ENCODE measurements at regions not wholly inside any gene's neighbourhood (a gene's known extent, or its start where the extent isn't known, plus 50 kb on each side); places are given as distances from the start of the nearest gene placed in this dataset.
A peak's percentile ranks its signal among the peaks of the same experiment; 100 is the strongest.

DNA sequence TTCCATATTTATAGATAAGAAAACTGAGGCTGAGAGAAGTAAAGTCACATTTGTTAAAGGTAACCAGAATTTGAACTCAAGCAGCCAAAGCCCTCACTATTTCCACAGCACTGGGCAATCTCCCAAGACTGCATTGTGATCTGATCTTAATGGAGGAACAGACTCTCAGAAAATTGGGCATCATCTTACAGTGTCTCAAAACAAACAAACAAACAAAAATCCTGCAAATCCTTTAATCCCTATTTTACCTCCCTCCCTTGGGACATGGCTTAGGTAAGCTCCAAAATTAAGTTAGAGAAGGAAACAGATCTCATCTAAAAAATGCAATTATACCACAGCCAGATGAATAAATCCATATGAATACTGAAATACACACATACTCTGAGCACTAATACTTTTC lies 57.5 kb downstream of the FHIP2A start:
- no peak overlapping the region for H2AFZ ChIP-seq (ENCODE audit: low read depth, low read length)
- H3K4me1 ChIP-seq (ENCODE audit: insufficient read depth, low read length), result peaks cover 17% of the 10 kb centered on the region
- no peak overlapping the region for H3K27ac ChIP-seq (ENCODE audit: low read depth, low read length)
- H3K9me3 ChIP-seq (ENCODE audit: insufficient read depth, low read depth, low read length), result no peaks in the 10 kb centered on the region
- no peak for FAIRE-seq
- H3K36me3 ChIP-seq (ENCODE audit: insufficient read depth, low read length), result no peaks in the 10 kb centered on the region
- no peak overlapping the region for H3K4me3 Mint-ChIP-seq (ENCODE audit: unreplicated experiment)
- peaks cover 15% of the 10 kb centered on the region for H3K4me1 Mint-ChIP-seq (ENCODE audit: low read depth, unreplicated experiment)
- H3K27me3 Mint-ChIP-seq (ENCODE audit: low read depth, unreplicated experiment), result no peaks in the 10 kb centered on the region
- H3K4me3 ChIP-seq (ENCODE audit: insufficient read depth, low read depth, low read length), result no peak overlapping the region
- no peak overlapping the region for H3K27ac Mint-ChIP-seq (ENCODE audit: unreplicated experiment)
- H4K20me1 ChIP-seq (ENCODE audit: insufficient read depth, low read length), result no peaks in the 10 kb centered on the region
- TF ChIP-seq, protein P1, sequence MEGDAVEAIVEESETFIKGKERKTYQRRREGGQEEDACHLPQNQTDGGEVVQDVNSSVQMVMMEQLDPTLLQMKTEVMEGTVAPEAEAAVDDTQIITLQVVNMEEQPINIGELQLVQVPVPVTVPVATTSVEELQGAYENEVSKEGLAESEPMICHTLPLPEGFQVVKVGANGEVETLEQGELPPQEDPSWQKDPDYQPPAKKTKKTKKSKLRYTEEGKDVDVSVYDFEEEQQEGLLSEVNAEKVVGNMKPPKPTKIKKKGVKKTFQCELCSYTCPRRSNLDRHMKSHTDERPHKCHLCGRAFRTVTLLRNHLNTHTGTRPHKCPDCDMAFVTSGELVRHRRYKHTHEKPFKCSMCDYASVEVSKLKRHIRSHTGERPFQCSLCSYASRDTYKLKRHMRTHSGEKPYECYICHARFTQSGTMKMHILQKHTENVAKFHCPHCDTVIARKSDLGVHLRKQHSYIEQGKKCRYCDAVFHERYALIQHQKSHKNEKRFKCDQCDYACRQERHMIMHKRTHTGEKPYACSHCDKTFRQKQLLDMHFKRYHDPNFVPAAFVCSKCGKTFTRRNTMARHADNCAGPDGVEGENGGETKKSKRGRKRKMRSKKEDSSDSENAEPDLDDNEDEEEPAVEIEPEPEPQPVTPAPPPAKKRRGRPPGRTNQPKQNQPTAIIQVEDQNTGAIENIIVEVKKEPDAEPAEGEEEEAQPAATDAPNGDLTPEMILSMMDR (IDR thresholded peaks at IDR 0.05; ENCODE audit: insufficient read depth, low read depth, low read length), result no peak
- TF ChIP-seq EZH2 (IDR thresholded peaks at IDR 0.05; ENCODE audit: insufficient read depth, low read length), result no peak
- H3K4me2 ChIP-seq (ENCODE audit: low read length), result peak overlapping the region; percentile 62
- H3K9ac ChIP-seq (ENCODE audit: low read length), result no peak overlapping the region
- H3K36me3 Mint-ChIP-seq (ENCODE audit: low read depth, unreplicated experiment), result no peaks in the 10 kb centered on the region
- no peaks in the 10 kb centered on the region for H3K79me2 ChIP-seq (ENCODE audit: insufficient read depth, low read length)
- no peaks in the 10 kb centered on the region for H3K27me3 ChIP-seq (ENCODE audit: insufficient read depth, low read length)
- H3K9me3 Mint-ChIP-seq (ENCODE audit: unreplicated experiment), result no peaks in the 10 kb centered on the region
- DNase-seq (ENCODE audit: low read depth), result no peak

DNA sequence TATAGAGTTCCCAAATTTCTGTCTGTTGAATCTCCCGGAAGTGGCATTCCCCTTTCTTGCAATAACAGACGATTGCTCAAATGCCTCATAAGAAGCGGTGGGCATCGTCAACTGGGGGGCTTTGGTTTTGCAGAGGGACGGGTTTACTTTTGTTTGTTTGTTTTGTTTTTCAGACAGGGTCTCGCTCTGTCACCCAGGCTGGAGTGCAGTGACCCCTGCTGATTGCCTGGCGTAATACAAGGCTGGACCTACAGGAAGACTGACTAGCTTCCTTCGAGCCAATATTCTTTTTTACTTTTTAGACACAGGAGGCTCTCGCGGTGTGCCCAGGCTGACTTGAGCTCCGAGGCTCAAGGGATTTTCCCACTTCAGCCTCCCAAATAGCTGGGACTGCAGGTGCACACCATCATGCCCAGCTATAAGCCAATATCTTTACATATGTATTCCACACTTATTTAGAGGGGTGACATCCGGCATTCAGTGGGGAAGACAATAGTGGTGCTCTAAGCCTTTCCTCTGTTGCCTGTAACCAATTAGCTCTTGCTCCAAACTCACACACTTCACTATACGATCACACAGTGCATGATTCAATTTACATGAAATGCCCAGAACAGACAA lies 58.1 kb downstream of the FHIP2A start:
- H3K4me1 Mint-ChIP-seq (ENCODE audit: low read depth, unreplicated experiment), result peaks cover 15% of the 10 kb centered on the region
- H2AFZ ChIP-seq (ENCODE audit: low read depth, low read length), result no peak overlapping the region
- H3K9me3 ChIP-seq (ENCODE audit: insufficient read depth, low read depth, low read length), result no peaks in the 10 kb centered on the region
- H3K4me2 ChIP-seq (ENCODE audit: low read length), result peak overlapping the region; percentile 62
- H3K36me3 ChIP-seq (ENCODE audit: insufficient read depth, low read length), result no peaks in the 10 kb centered on the region
- TF ChIP-seq EZH2 (IDR thresholded peaks at IDR 0.05; ENCODE audit: insufficient read depth, low read length), result no peak
- TF ChIP-seq, protein P1 (IDR thresholded peaks at IDR 0.05; ENCODE audit: insufficient read depth, low read depth, low read length), result peak; percentile 45
- no peaks in the 10 kb centered on the region for H4K20me1 ChIP-seq (ENCODE audit: insufficient read depth, low read length)
- H3K27me3 ChIP-seq (ENCODE audit: insufficient read depth, low read length), result no peaks in the 10 kb centered on the region
- H3K27ac Mint-ChIP-seq (ENCODE audit: unreplicated experiment), result peak overlapping the region; percentile 34
- H3K9me3 Mint-ChIP-seq (ENCODE audit: unreplicated experiment), result no peaks in the 10 kb centered on the region
- H3K9ac ChIP-seq (ENCODE audit: low read length), result no peak overlapping the region
- H3K4me3 ChIP-seq (ENCODE audit: insufficient read depth, low read depth, low read length), result no peak overlapping the region
- no peak for FAIRE-seq
- H3K4me1 ChIP-seq (ENCODE audit: insufficient read depth, low read length), result peaks cover 17% of the 10 kb centered on the region
- H3K4me3 Mint-ChIP-seq (ENCODE audit: unreplicated experiment), result no peak overlapping the region
- no peak for DNase-seq (ENCODE audit: low read depth)
- no peaks in the 10 kb centered on the region for H3K36me3 Mint-ChIP-seq (ENCODE audit: low read depth, unreplicated experiment)
- H3K27me3 Mint-ChIP-seq (ENCODE audit: low read depth, unreplicated experiment), result no peaks in the 10 kb centered on the region
- no peaks in the 10 kb centered on the region for H3K79me2 ChIP-seq (ENCODE audit: insufficient read depth, low read length)
- H3K27ac ChIP-seq (ENCODE audit: low read depth, low read length), result no peak overlapping the region

DNA sequence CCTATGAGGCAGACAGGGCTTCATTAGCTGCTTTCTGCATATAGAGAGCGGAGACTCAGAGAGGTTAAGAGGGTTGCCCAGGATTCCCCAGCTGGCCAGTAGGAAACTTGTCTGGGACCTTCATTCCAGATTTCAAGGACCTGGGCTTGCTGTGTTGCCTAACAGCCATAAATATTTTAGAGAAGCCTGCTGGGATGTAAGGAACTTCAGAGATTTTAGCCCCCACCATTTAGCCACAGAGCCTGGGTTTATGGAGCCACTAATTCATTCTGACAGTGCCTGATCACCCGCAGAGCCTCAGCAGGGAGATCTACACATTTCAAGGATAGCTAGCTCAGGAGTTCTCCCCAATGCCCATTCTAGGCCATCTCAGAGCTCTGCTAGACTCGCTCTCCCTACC lies 56.6 kb upstream of the TRUB1 start:
- Histone ChIP-seq H3K79me2 (ENCODE audit: insufficient read depth, low read length) (no peaks in the 10 kb centered on the region), H2AFZ (ENCODE audit: low read depth, low read length) (peak overlapping the region; percentile 5), H3K9me3 (ENCODE audit: insufficient read depth, low read depth, low read length) (no peaks in the 10 kb centered on the region), H3K4me3 (ENCODE audit: insufficient read depth, low read depth, low read length) (no peak overlapping the region), H3K9ac (ENCODE audit: low read length) (no peak overlapping the region), H3K36me3 (ENCODE audit: insufficient read depth, low read length) (no peaks in the 10 kb centered on the region), H3K4me2 (ENCODE audit: low read length) (no peak overlapping the region), H4K20me1 (ENCODE audit: insufficient read depth, low read length) (no peaks in the 10 kb centered on the region), H3K27me3 (ENCODE audit: insufficient read depth, low read length) (no peaks in the 10 kb centered on the region), H3K27ac (ENCODE audit: low read depth, low read length) (no peak overlapping the region), H3K4me1 (ENCODE audit: insufficient read depth, low read length) (peaks cover 11% of the 10 kb centered on the region)
- no peak for TF ChIP-seq EZH2 (IDR thresholded peaks at IDR 0.05; ENCODE audit: insufficient read depth, low read length)
- TF ChIP-seq, protein P1 (IDR thresholded peaks at IDR 0.05; ENCODE audit: insufficient read depth, low read depth, low read length), result no peak
- FAIRE-seq (no peak), DNase-seq (ENCODE audit: low read depth) (no peak)
- H3K9me3 Mint-ChIP-seq (ENCODE audit: unreplicated experiment), result no peaks in the 10 kb centered on the region
- H3K4me3 Mint-ChIP-seq (ENCODE audit: unreplicated experiment), result no peak overlapping the region
- H3K4me1 Mint-ChIP-seq (ENCODE audit: low read depth, unreplicated experiment), result peaks cover 11% of the 10 kb centered on the region
- no peaks in the 10 kb centered on the region for H3K27me3 Mint-ChIP-seq (ENCODE audit: low read depth, unreplicated experiment)
- H3K27ac Mint-ChIP-seq (ENCODE audit: unreplicated experiment), result no peak overlapping the region
- no peaks in the 10 kb centered on the region for H3K36me3 Mint-ChIP-seq (ENCODE audit: low read depth, unreplicated experiment)
